SU-DHL-6 (cell line): ENCODE measurements at regions not wholly inside any gene's neighbourhood (a gene's known extent, or its start where the extent isn't known, plus 50 kb on each side); places are given as distances from the start of the nearest gene placed in this dataset.
"Not testable (repeated sequence)": the region's sequence is repeated elsewhere in the genome, so short reads cannot be mapped to it uniquely, and the experiment has no call there.

Experiments
- CTCF ChIP-seq: fragments of 200-600 bp; sonication (generic); IDR thresholded peaks from one replicate; pipeline ENCODE4 v1.5.1; 2017; ENCODE audit warnings: antibody characterized with exemption, mild to moderate bottlenecking, low read length, moderate library complexity; ENCODE audit not compliant: insufficient read depth, poor library complexity, severe bottlenecking
- EZH2phosphoT487 ChIP-seq: fragments of 200-600 bp; sonication (generic), shearing (Covaris generic); conservative IDR thresholded peaks from 2 replicates; pipeline ENCODE4 v1.6.1; 2018; ENCODE audit warnings: mild to moderate bottlenecking, antibody characterized with exemption, low read length, moderate library complexity, mixed read lengths

- TF ChIP-seq CTCF, EZH2phosphoT487: not testable (repeated sequence)
Measured at GRCh38 chr5:112522891-112523673, 104.0 kb upstream of the EPB41L4A start.
